WERI-Rb-1 (cell line): ENCODE measurements at regions not wholly inside any gene's neighbourhood (a gene's known extent, or its start where the extent isn't known, plus 50 kb on each side); places are given as distances from the start of the nearest gene placed in this dataset.

ENCODE experiments used
- DNase-seq: peaks from one replicate; pipeline ENCODE4 v3.0.0-alpha.2; 2020
- H3K27ac ChIP-seq: fragments of 250-450 bp; sonication (Bioruptor Pico); 2 replicates; pipeline ENCODE4 v1.5.1; 2020; ENCODE audit warnings: mild to moderate bottlenecking, moderate library complexity
- H3K27me3 ChIP-seq: fragments of 250-450 bp; sonication (Bioruptor Pico); 2 replicates; pipeline ENCODE4 v1.5.1; 2021; ENCODE audit warnings: mild to moderate bottlenecking, low read depth, moderate library complexity; ENCODE audit not compliant: insufficient read depth, severe bottlenecking
- H3K36me3 ChIP-seq: fragments of 250-450 bp; sonication (Bioruptor Pico); 2 replicates; pipeline ENCODE4 v1.5.1; 2020; ENCODE audit warnings: mild to moderate bottlenecking, moderate library complexity
- H3K4me3 ChIP-seq: 2 replicates; pipeline ENCODE4 v1.5.1; 2011; ENCODE audit warnings: low read depth, mild to moderate bottlenecking, control low read depth, low read length
- H3K9me3 ChIP-seq: fragments of 250-450 bp; sonication (Bioruptor Pico); 2 replicates; pipeline ENCODE4 v1.5.1; 2021; ENCODE audit warnings: mild to moderate bottlenecking, moderate library complexity; ENCODE audit not compliant: severe bottlenecking
- TF ChIP-seq, protein P1 (sequence below): IDR thresholded peaks from 2 replicates; pipeline ENCODE4 v1.5.1; 2011; ENCODE audit warnings: low read depth, mild to moderate bottlenecking, control low read depth, inconsistent platforms, low read length

DNA sequence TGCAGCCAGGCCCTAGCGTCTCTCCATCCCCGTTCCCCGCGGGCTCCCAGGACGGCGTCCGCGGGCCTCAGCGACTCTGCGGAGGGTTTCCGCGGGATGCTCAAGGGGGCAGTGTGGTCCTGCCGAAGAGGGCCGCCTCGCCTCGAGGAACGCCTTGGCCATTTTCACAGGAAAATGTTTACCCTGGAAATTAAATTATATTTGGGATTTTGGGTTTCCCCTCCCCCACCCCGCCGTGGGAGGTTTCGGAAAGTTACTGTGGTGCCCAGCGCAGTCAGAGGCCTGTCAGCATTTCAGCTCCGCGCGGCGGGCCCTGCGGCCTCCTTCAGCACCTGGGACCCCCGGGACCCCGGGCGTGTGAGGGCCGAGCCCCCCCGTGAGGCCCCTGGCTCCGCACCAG is 94.5 kb downstream of the PCTP start:
- DNase-seq = peak; percentile 68
- no peak overlapping the region for H3K27ac ChIP-seq
- TF ChIP-seq, protein P1, sequence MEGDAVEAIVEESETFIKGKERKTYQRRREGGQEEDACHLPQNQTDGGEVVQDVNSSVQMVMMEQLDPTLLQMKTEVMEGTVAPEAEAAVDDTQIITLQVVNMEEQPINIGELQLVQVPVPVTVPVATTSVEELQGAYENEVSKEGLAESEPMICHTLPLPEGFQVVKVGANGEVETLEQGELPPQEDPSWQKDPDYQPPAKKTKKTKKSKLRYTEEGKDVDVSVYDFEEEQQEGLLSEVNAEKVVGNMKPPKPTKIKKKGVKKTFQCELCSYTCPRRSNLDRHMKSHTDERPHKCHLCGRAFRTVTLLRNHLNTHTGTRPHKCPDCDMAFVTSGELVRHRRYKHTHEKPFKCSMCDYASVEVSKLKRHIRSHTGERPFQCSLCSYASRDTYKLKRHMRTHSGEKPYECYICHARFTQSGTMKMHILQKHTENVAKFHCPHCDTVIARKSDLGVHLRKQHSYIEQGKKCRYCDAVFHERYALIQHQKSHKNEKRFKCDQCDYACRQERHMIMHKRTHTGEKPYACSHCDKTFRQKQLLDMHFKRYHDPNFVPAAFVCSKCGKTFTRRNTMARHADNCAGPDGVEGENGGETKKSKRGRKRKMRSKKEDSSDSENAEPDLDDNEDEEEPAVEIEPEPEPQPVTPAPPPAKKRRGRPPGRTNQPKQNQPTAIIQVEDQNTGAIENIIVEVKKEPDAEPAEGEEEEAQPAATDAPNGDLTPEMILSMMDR = peak; percentile 79
- H3K27me3 ChIP-seq = peaks cover 23% of the 10 kb centered on the region
- H3K9me3 ChIP-seq = no peaks in the 10 kb centered on the region
- H3K36me3 ChIP-seq = no peaks in the 10 kb centered on the region
- no peak overlapping the region for H3K4me3 ChIP-seq

DNA sequence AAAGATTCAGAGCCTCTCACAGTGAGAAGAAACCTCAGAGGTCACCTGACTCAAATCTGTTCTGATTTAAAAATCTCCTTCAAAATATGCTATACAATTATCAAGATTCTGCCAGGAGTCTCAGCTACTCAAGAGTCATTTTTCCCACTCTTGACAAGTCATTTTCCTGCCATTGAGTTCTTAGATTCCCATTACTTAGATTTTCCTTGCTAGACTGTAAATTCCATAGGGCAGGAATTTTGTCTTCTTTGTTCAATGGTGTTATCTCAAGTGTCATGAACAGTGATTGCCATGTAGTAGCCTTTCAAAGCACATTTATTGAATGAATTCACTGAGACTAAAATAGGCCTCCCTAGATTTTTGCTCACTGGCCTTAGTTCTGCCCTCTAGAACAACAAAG is 95.9 kb downstream of the PCTP start:
- Histone ChIP-seq H3K4me3 (no peak overlapping the region), H3K27ac (no peak overlapping the region), H3K9me3 (no peaks in the 10 kb centered on the region), H3K27me3 (peaks cover 13% of the 10 kb centered on the region), H3K36me3 (no peaks in the 10 kb centered on the region)
- TF ChIP-seq, protein P1 = no peak
- no peak for DNase-seq

DNA sequence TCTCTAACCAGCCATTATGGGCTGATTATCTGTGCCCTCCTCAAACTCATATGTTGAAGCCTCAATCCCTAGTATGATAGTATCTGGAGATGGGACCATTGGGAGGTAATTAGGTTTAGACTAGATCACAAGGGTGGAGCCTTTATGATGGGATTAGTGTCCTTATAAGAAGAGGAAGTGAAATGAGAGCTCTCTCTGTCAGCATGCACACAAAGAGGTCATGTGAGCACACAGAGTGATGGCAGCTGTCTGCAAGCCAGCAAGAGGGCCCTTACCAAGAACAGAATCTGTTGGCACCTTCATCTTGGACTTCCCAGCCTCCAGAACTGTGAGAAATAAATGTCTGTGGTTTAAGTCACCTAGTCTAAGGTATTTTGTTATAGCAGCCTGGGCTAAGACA is 101.9 kb downstream of the PCTP start:
- Histone ChIP-seq H3K27me3 (peaks cover 3% of the 10 kb centered on the region), H3K4me3 (no peak overlapping the region), H3K36me3 (no peaks in the 10 kb centered on the region), H3K9me3 (no peaks in the 10 kb centered on the region), H3K27ac (no peak overlapping the region)
- DNase-seq = peak; percentile 16
- TF ChIP-seq, protein P1 = no peak

DNA sequence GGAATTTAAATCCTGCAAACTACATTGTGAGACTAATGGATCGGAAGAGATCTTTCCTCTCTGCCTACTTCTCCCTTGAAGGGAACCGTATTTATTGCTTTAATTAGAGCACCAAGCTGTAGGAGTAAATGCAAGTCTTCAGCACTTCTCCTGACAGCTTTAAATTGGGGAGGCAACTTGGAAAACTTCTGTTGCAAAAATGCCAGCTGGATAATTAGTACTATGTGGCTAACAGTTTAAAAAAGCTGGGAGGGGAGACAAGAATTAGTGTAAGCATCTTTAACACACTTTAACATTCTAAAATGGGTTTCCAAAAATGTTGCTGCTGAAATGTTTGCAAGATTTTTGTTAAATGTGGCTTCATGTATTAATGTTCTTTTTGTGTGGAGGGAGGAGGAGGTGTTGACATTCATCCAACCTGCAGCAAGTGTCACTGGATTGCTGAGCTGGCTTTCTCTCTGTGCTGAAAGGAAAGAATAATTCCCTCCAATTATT is 108.5 kb downstream of the PCTP start:
- no peak overlapping the region for H3K4me3 ChIP-seq

DNA sequence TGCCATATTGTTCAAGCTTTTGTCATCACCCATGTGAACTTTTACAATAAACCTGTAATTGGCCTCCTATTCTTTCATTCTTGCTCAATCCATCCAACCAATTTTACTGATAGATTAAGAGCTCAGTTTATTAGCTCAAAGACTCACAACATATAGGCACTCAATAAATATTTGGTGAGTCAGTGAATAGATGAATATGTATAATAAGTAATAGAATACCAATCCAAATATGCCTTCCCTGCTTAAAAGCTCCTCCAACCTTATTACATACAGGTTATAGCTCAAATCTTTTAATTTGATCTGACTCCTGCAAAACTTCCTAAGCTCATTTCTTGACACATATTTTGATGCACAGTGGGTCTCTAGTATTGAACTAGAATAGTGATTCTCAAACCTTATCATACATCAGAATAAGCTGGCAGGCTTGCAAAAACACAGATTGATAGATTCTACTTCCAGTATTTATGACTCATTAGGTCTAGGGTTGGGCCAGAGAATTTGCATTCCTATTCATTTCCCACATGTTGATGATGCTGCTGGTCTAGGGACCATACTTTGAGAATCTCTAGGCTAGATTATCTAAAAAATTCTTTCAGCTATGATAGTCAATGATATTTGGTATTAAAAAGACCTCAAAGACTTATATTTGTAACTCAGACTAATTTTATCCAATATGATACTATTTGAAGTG is 114.4 kb downstream of the PCTP start:
- TF ChIP-seq, protein P1 = no peak
- H3K9me3 ChIP-seq = no peaks in the 10 kb centered on the region
- no peak for DNase-seq
- peaks cover 6% of the 10 kb centered on the region for H3K27me3 ChIP-seq
- no peaks in the 10 kb centered on the region for H3K36me3 ChIP-seq
- no peak overlapping the region for H3K27ac ChIP-seq
- no peak overlapping the region for H3K4me3 ChIP-seq

More for the DNA sequence above, 108.5 kb downstream of the PCTP start:
- no peaks in the 10 kb centered on the region for H3K9me3 ChIP-seq
- H3K27ac ChIP-seq = no peak overlapping the region
- no peak for DNase-seq
- TF ChIP-seq, protein P1 = no peak
- no peaks in the 10 kb centered on the region for H3K36me3 ChIP-seq
- peaks cover 10% of the 10 kb centered on the region for H3K27me3 ChIP-seq

DNA sequence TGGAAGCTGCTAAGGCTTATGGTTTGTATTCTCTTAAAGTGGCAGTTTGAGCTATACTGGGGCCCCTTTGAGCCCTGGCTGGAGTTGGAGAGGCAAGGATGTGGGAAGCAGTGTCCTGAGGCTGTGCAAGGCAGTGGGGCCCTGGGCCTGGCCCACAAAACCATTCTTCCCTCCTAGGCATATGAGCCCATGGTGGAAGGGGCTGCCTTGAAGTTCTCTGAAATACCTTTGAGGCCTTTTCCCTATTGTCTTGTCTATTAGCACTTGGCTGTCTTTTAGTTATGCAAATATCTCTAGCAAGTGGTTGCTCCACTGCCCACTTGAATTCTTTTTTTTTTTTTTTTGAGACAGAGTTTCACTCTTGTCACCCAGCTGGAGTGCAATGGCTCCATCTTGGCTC is 119.2 kb downstream of the PCTP start:
- H3K27me3 ChIP-seq = peaks cover 8% of the 10 kb centered on the region

More for the DNA sequence above, 119.2 kb downstream of the PCTP start:
- no peaks in the 10 kb centered on the region for H3K9me3 ChIP-seq
- H3K36me3 ChIP-seq = no peaks in the 10 kb centered on the region
- TF ChIP-seq, protein P1 = no peak
- no peak overlapping the region for H3K4me3 ChIP-seq
- no peak for DNase-seq
- no peak overlapping the region for H3K27ac ChIP-seq
